ENCODE measurements at regions not wholly inside any gene's neighbourhood (a gene's known extent, or its start where the extent isn't known, plus 50 kb on each side); places are given as distances from the start of the nearest gene placed in this dataset.

DNA sequence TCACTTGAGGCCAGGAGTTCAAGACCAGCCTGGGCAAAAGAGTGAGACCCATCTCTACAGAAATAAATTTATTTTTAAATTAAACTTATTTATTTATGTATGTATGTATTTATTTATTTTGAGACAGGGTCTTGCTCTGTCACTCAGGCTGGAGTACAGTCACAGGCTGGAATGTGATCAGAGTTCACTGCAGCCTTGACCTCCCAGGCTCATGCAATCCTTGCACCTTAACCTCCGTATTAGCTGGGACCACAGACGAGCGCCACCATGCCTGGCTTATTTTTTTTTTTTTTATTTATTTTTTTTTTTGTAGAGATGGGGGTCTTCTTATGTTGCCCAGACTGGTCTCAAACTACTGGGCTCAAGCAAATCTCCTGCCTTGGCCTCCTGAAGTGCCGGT, 135.2 kb upstream of the HES1 start:
- Histone ChIP-seq H3K23ac (ENCODE audit: insufficient read length) (no peak overlapping the region), H2BK20ac (ENCODE audit: low read length) (no peak overlapping the region), H3K79me2 (ENCODE audit: control insufficient read depth in 1 of 2, insufficient read depth in 2 of 2, low read length in 2 of 2) (no peaks in the 10 kb centered on the region), H3K9ac (replicated peaks in 1 of 4; ENCODE audit: extremely low read depth in 1 of 4, low read depth in 3 of 4, low read length in 3 of 4) (no peak overlapping the region), H3K36me3 (ENCODE audit: control insufficient read depth in 2 of 4, insufficient read depth in 4 of 4, low read length in 3 of 4) (no peaks in the 10 kb centered on the region), H3K4ac (replicated peaks; ENCODE audit: insufficient read length, low read depth, low read length) (no peak overlapping the region), H4K8ac (ENCODE audit: extremely low read depth, insufficient read depth, low read length) (no peak overlapping the region), H4K20me1 (replicated peaks in 1 of 2; ENCODE audit: control insufficient read depth in 1 of 2, insufficient read depth in 2 of 2, low read length in 2 of 2) (no peaks in the 10 kb centered on the region), H3K18ac (ENCODE audit: extremely low read depth, low read length) (no peak overlapping the region), H3K14ac (ENCODE audit: insufficient read length) (no peak overlapping the region), H2BK12ac (ENCODE audit: low read depth, low read length) (no peak overlapping the region), H3K23me2 (ENCODE audit: low read depth, low read length) (no peaks in the 10 kb centered on the region; the same call in 1 of the 2 replicates), H3K56ac (replicated peaks; ENCODE audit: insufficient read length, low read depth, low read length) (no peak overlapping the region), H3K4me1 (replicated peaks in 1 of 4; ENCODE audit: control insufficient read depth in 3 of 4, insufficient read depth in 4 of 4, low read length in 3 of 4) (peaks cover 12 to 28% (median 15%) of the 10 kb centered on the region in 4 experiments), H3K79me1 (ENCODE audit: low read depth, low read length) (no peaks in the 10 kb centered on the region), H2BK15ac (ENCODE audit: low read length) (no peak overlapping the region), H3K27me3 (replicated peaks in 1 of 4; ENCODE audit: control insufficient read depth in 3 of 4, extremely low read depth in 1 of 4, insufficient read depth in 3 of 4, low read length in 3 of 4) (peaks cover 0 to 17% (median 2%) of the 10 kb centered on the region in 4 experiments; a peak in 4 of 7 replicates), H2AFZ (ENCODE audit: low read length) (no peak overlapping the region), H3K4me3 (ENCODE audit: extremely low read depth in 1 of 4, insufficient read depth in 2 of 4, low read depth in 3 of 4, low read length in 4 of 4) (no peak overlapping the region), H4K5ac (ENCODE audit: insufficient read length, low read depth, low read length) (no peak overlapping the region), H3K9me3 (ENCODE audit: insufficient read depth in 2 of 2, low read depth in 1 of 2, low read length in 1 of 2) (no peaks in the 10 kb centered on the region), H3K27ac (ENCODE audit: low read depth, low read length) (no peak overlapping the region), H2BK5ac (ENCODE audit: low read depth, low read length) (no peak overlapping the region), H2BK120ac (replicated peaks; ENCODE audit: low read depth, low read length) (no peak overlapping the region), H4K91ac (replicated peaks; ENCODE audit: insufficient read length, low read length) (no peak overlapping the region), H2AK5ac (ENCODE audit: low read depth, low read length) (no peak overlapping the region), H3K4me2 (ENCODE audit: insufficient read depth in 1 of 2, low read depth in 2 of 2, low read length in 2 of 2) (no peak overlapping the region)
- no peak for FAIRE-seq
- POLR2A ChIA-PET (ENCODE audit: partially characterized antibody): no interaction called here
- TF ChIP-seq SIN3A (conservative IDR thresholded peaks at IDR 0.05 in 1 of 2, IDR thresholded peaks at IDR 0.05 in 1 of 2; ENCODE audit: low read depth in 1 of 2, low read length in 2 of 2) (no peak), TAF7 (optimal IDR thresholded peaks at IDR 0.05; ENCODE audit: borderline replicate concordance, low read depth, low read length) (no peak), CEBPB (IDR thresholded peaks at IDR 0.05; ENCODE audit: low read depth, low read length) (no peak)
- TF ChIP-seq, protein P1, sequence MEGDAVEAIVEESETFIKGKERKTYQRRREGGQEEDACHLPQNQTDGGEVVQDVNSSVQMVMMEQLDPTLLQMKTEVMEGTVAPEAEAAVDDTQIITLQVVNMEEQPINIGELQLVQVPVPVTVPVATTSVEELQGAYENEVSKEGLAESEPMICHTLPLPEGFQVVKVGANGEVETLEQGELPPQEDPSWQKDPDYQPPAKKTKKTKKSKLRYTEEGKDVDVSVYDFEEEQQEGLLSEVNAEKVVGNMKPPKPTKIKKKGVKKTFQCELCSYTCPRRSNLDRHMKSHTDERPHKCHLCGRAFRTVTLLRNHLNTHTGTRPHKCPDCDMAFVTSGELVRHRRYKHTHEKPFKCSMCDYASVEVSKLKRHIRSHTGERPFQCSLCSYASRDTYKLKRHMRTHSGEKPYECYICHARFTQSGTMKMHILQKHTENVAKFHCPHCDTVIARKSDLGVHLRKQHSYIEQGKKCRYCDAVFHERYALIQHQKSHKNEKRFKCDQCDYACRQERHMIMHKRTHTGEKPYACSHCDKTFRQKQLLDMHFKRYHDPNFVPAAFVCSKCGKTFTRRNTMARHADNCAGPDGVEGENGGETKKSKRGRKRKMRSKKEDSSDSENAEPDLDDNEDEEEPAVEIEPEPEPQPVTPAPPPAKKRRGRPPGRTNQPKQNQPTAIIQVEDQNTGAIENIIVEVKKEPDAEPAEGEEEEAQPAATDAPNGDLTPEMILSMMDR (IDR thresholded peaks at IDR 0.05; ENCODE audit: control extremely low read depth in 1 of 3, insufficient read depth in 1 of 3, low read depth in 1 of 3, low read length in 3 of 3): no peak
- WGBS, 2 experiments (ENCODE audit: extremely low coverage in 1 of 2, insufficient coverage in 1 of 2, insufficient read length in 1 of 2, insufficient replicate concordance in 2 of 2, low coverage in 1 of 2, low lambda C conversion rate in 2 of 2, missing lambda C conversion rate in 1 of 2): 89% methylated on average over 4 of the region's 4 CpGs; no CpG with 5 or more reads in 1 of the 2 experiments
- no peak for DNase-seq (ENCODE audit: low read depth in 1 of 2, low spot score in 2 of 2)
- CTCF ChIA-PET (ENCODE audit: partially characterized antibody): interaction anchor here (1.2 kb wide), 1 partner anchor 97 kb away, joined by 3 read pairs; no protein-coding TSS in a partner anchor

Data from H1 (cell line).